NT2/D1 (cell line): ENCODE measurements at regions not wholly inside any gene's neighbourhood (a gene's known extent, or its start where the extent isn't known, plus 50 kb on each side); places are given as distances from the start of the nearest gene placed in this dataset.

ENCODE experiments used
- DNase-seq: peaks from one replicate; pipeline ENCODE4 v3.0.0-alpha.2; 2011; ENCODE audit warnings: low read depth, low spot score
- H3K27me3 ChIP-seq: 2 replicates; pipeline ENCODE4 v1.6.0; 2011; ENCODE audit warnings: mild to moderate bottlenecking; ENCODE audit not compliant: insufficient read length, insufficient read depth
- H3K36me3 ChIP-seq: 2 replicates; pipeline ENCODE4 v1.6.1; 2011; ENCODE audit warnings: mild to moderate bottlenecking, low read length, mixed read lengths; ENCODE audit not compliant: insufficient read depth, insufficient read length
- H3K4me1 ChIP-seq: 2 replicates; pipeline ENCODE4 v1.5.1; 2011; ENCODE audit not compliant: insufficient read depth, insufficient read length
- H3K4me3 ChIP-seq: 2 replicates; pipeline ENCODE4 v1.5.1; 2011; ENCODE audit warnings: low read depth; ENCODE audit not compliant: insufficient read length
- H3K9ac ChIP-seq: 2 replicates; pipeline ENCODE4 v1.6.0; 2011; ENCODE audit warnings: low read depth; ENCODE audit not compliant: insufficient read length
- H3K9me3 ChIP-seq: 2 replicates; pipeline ENCODE4 v1.5.1; 2011; ENCODE audit warnings: mild to moderate bottlenecking, low read length; ENCODE audit not compliant: insufficient read depth
- SUZ12 ChIP-seq: IDR thresholded peaks from 2 replicates; pipeline ENCODE4 v1.6.1; 2011; ENCODE audit not compliant: insufficient read length, insufficient read depth; ENCODE audit errors: extremely low read depth
- YY1 ChIP-seq: IDR thresholded peaks from 2 replicates; pipeline ENCODE4 v1.6.1; 2011; ENCODE audit not compliant: insufficient read length, insufficient read depth
- ZNF274 ChIP-seq: IDR thresholded peaks from 2 replicates; pipeline ENCODE4 v1.6.1; 2011; ENCODE audit warnings: mild to moderate bottlenecking, low read depth, low read length

DNA sequence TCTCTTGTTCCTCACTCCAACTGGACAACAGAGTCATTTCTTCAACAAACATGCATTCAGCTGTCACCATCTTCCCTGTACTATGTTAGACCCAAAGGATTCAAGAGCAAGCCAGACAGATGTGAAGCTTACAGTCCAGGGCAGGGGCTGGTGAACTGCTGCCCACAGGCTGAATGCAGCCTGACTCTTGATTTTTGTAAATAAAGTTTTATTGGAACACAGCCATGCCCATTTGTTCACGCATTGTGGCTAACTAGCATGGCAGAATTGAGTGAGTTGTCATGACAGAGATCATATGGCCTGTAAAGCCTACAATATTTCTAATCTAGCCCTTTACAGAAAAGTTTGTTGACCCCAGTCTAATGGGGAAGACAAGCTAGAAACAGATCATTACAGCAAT lies 208.7 kb downstream of the EMX2 start:
- TF ChIP-seq YY1 (no peak), SUZ12 (no peak), ZNF274 (no peak)
- no peaks in the 10 kb centered on the region for H3K36me3 ChIP-seq
- no peak overlapping the region for H3K9ac ChIP-seq
- no peaks in the 10 kb centered on the region for H3K4me1 ChIP-seq
- H3K4me3 ChIP-seq: no peak overlapping the region
- no peak for DNase-seq
- H3K27me3 ChIP-seq: no peaks in the 10 kb centered on the region
- H3K9me3 ChIP-seq: no peaks in the 10 kb centered on the region

- Histone ChIP-seq H3K4me3 (no peak overlapping the region), H3K9me3 (no peaks in the 10 kb centered on the region), H3K27me3 (no peaks in the 10 kb centered on the region), H3K36me3 (no peaks in the 10 kb centered on the region), H3K9ac (no peak overlapping the region), H3K4me1 (no peaks in the 10 kb centered on the region)
- TF ChIP-seq SUZ12: no peak
- no peak for TF ChIP-seq ZNF274
- no peak for TF ChIP-seq YY1
- no peak for DNase-seq
These were observed 209.6 kb downstream of the EMX2 start for GRCh38 chr10:117752103-117752502.

- no peak for DNase-seq
- no peak for TF ChIP-seq YY1
- no peak for TF ChIP-seq ZNF274
- no peak for TF ChIP-seq SUZ12
These were observed 212.5 kb downstream of the EMX2 start for GRCh38 chr10:117754770-117755658.

DNA sequence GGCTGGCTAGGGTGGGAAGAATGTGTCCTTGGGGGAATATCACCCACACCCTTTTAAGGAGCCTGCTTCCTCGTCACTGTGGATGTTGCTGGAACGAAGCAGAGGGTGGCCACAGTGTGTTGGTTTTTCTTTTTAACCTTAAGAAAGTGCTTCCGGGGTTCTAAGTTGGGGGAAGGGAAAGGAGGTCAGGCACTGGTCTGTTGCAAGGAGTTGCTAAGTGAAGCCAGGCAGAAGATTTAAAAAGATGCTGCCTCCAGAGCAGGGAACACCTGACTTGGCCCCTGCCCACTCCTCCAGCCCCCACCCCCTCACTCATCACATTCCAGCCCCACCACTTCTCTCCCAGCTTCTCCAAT lies 213.1 kb downstream of the EMX2 start:
- no peaks in the 10 kb centered on the region for H3K27me3 ChIP-seq
- no peak overlapping the region for H3K4me3 ChIP-seq
- no peaks in the 10 kb centered on the region for H3K9me3 ChIP-seq
- H3K9ac ChIP-seq: no peak overlapping the region
- H3K36me3 ChIP-seq: no peaks in the 10 kb centered on the region
- H3K4me1 ChIP-seq: no peaks in the 10 kb centered on the region
- no peak for DNase-seq
- TF ChIP-seq ZNF274: no peak
- no peak for TF ChIP-seq YY1
- no peak for TF ChIP-seq SUZ12

More at GRCh38 chr10:117754770-117755658, 212.5 kb downstream of the EMX2 start:
- Histone ChIP-seq H3K36me3 (no peaks in the 10 kb centered on the region), H3K4me3 (no peak overlapping the region), H3K27me3 (no peaks in the 10 kb centered on the region), H3K9me3 (no peaks in the 10 kb centered on the region), H3K9ac (no peak overlapping the region), H3K4me1 (no peaks in the 10 kb centered on the region)

- H3K9ac ChIP-seq: no peak overlapping the region
- H3K4me1 ChIP-seq: no peaks in the 10 kb centered on the region
- no peaks in the 10 kb centered on the region for H3K36me3 ChIP-seq
- no peak overlapping the region for H3K4me3 ChIP-seq
- no peaks in the 10 kb centered on the region for H3K27me3 ChIP-seq
- TF ChIP-seq SUZ12: no peak
- no peak for TF ChIP-seq ZNF274
- TF ChIP-seq YY1: no peak
- H3K9me3 ChIP-seq: no peaks in the 10 kb centered on the region
- DNase-seq: no peak
These were observed 214.7 kb downstream of the EMX2 start for GRCh38 chr10:117757086-117757720.

GRCh38 chr10:117759266-117759665 lies 216.7 kb downstream of the EMX2 start:
- no peaks in the 10 kb centered on the region for H3K4me1 ChIP-seq
- H3K27me3 ChIP-seq: no peaks in the 10 kb centered on the region
- TF ChIP-seq YY1: no peak
- no peak for TF ChIP-seq ZNF274
- TF ChIP-seq SUZ12: no peak

DNA sequence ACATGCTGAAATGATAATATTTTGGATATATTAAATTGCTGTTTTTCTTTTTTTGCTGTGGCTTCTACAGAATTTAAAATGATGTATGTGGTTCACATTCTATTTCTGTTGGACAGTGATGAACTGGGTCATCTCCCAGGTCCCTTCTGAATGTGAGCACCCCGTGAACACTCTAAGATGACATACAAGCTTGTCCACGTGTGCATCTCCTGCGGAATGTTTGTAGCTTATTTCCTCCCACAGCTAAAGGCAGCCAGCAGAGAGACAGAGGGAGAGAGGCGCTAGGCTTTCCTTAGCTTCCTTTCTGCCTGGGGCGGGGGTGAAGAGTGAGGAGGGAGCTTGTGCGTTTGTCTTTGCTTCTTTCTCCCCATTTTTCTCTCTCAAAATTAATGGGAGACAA lies 219.1 kb downstream of the EMX2 start:
- Histone ChIP-seq H3K36me3 (no peaks in the 10 kb centered on the region), H3K27me3 (no peaks in the 10 kb centered on the region), H3K4me1 (no peaks in the 10 kb centered on the region), H3K4me3 (no peak overlapping the region), H3K9ac (no peak overlapping the region), H3K9me3 (no peaks in the 10 kb centered on the region)
- TF ChIP-seq SUZ12: no peak
- no peak for DNase-seq

More at GRCh38 chr10:117759266-117759665, 216.7 kb downstream of the EMX2 start:
- no peak overlapping the region for H3K4me3 ChIP-seq
- no peak for DNase-seq
- no peaks in the 10 kb centered on the region for H3K9me3 ChIP-seq
- H3K9ac ChIP-seq: no peak overlapping the region
- H3K36me3 ChIP-seq: no peaks in the 10 kb centered on the region
